ENCODE measurements at regions not wholly inside any gene's neighbourhood (a gene's known extent, or its start where the extent isn't known, plus 50 kb on each side); places are given as distances from the start of the nearest gene placed in this dataset.

DNA sequence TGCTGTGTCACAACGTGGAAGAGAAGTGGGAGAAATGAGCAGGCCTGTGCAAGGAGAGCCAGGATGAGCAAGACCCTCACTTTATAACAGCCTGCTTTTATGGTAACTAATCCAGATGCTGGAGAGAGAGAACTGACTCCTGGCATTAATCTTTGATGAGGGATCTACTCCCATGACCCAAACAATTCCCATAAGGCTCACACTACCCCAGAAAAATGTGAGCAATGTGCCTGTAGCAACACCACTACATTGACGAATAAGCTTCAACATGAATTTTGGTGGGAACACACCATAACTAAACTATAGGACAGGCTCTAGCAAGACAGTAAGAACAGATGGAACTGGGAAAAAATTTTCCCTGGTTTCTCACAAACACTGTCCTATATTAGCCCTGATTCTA, 173.6 kb upstream of the PRSS58 start:
- CTCF ChIA-PET: interaction anchor here (2.1 kb wide), 1 partner anchor 13 kb away, joined by 6 read pairs; no protein-coding TSS in a partner anchor
- POLR2A ChIA-PET: no interaction called here

DNA sequence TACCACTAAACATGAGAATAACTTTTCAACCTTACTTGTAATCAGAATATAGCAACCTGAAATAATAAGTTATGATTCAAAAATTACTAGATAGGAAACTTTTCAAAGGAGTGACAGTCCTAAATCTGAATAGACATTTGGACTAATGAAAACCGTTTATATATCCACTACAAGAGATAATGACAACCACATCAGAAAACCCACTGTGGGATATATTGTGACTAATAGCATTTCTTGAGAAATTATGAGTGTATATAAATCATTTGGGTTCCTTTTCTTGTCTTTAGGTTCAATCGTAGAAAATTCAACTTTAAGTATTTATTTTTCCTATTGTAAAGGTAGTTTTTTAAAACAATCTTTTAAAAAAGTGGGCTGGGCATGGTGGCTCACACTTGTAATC, 170.2 kb upstream of the PRSS58 start:
- ChIA-PET CTCF (interaction anchor here (1.2 to 1.7 kb wide), 2 partner anchors 11 to 15 kb away, joined by 4 to 5 read pairs; no protein-coding TSS in a partner anchor), POLR2A (no interaction called here)
- no peak for TF ChIP-seq KAT7 (CRISPR knock-in tag; IDR thresholded peaks at IDR 0.05; ENCODE audit: borderline replicate concordance)
- no peak for TF ChIP-seq OVOL2 (CRISPR knock-in tag; IDR thresholded peaks at IDR 0.05; ENCODE audit: borderline replicate concordance)
- TF ChIP-seq, protein P1, sequence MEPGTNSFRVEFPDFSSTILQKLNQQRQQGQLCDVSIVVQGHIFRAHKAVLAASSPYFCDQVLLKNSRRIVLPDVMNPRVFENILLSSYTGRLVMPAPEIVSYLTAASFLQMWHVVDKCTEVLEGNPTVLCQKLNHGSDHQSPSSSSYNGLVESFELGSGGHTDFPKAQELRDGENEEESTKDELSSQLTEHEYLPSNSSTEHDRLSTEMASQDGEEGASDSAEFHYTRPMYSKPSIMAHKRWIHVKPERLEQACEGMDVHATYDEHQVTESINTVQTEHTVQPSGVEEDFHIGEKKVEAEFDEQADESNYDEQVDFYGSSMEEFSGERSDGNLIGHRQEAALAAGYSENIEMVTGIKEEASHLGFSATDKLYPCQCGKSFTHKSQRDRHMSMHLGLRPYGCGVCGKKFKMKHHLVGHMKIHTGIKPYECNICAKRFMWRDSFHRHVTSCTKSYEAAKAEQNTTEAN (CRISPR knock-in tag; IDR thresholded peaks at IDR 0.05): no peak
- TF ChIP-seq ZNF232 (CRISPR knock-in tag; IDR thresholded peaks at IDR 0.05): no peak
- no peak for TF ChIP-seq NR1H2 (CRISPR knock-in tag; IDR thresholded peaks at IDR 0.05)
- TF ChIP-seq NR3C1 (CRISPR knock-in tag; conservative IDR thresholded peaks at IDR 0.05; ENCODE audit: low read depth): no peak
- TF ChIP-seq, protein P2, sequence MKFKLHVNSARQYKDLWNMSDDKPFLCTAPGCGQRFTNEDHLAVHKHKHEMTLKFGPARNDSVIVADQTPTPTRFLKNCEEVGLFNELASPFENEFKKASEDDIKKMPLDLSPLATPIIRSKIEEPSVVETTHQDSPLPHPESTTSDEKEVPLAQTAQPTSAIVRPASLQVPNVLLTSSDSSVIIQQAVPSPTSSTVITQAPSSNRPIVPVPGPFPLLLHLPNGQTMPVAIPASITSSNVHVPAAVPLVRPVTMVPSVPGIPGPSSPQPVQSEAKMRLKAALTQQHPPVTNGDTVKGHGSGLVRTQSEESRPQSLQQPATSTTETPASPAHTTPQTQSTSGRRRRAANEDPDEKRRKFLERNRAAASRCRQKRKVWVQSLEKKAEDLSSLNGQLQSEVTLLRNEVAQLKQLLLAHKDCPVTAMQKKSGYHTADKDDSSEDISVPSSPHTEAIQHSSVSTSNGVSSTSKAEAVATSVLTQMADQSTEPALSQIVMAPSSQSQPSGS (CRISPR knock-in tag; IDR thresholded peaks at IDR 0.05; ENCODE audit: borderline replicate concordance, low read depth): no peak
- no peak for TF ChIP-seq RELA (CRISPR knock-in tag; IDR thresholded peaks at IDR 0.05; ENCODE audit: borderline replicate concordance)
- TF ChIP-seq ZNF138 (CRISPR knock-in tag; conservative IDR thresholded peaks at IDR 0.05): no peak
- TF ChIP-seq, protein P3, sequence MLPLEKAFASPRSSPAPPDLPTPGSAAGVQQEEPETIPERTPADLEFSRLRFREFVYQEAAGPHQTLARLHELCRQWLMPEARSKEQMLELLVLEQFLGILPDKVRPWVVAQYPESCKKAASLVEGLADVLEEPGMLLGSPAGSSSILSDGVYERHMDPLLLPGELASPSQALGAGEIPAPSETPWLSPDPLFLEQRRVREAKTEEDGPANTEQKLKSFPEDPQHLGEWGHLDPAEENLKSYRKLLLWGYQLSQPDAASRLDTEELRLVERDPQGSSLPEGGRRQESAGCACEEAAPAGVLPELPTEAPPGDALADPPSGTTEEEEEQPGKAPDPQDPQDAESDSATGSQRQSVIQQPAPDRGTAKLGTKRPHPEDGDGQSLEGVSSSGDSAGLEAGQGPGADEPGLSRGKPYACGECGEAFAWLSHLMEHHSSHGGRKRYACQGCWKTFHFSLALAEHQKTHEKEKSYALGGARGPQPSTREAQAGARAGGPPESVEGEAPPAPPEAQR (CRISPR knock-in tag; IDR thresholded peaks at IDR 0.05): no peak
- TF ChIP-seq ESRRA (CRISPR knock-in tag; IDR thresholded peaks at IDR 0.05; ENCODE audit: borderline replicate concordance): no peak
- no peak for TF ChIP-seq ZNF263 (CRISPR knock-in tag; IDR thresholded peaks at IDR 0.05; ENCODE audit: low read depth)
- TF ChIP-seq, protein P4, sequence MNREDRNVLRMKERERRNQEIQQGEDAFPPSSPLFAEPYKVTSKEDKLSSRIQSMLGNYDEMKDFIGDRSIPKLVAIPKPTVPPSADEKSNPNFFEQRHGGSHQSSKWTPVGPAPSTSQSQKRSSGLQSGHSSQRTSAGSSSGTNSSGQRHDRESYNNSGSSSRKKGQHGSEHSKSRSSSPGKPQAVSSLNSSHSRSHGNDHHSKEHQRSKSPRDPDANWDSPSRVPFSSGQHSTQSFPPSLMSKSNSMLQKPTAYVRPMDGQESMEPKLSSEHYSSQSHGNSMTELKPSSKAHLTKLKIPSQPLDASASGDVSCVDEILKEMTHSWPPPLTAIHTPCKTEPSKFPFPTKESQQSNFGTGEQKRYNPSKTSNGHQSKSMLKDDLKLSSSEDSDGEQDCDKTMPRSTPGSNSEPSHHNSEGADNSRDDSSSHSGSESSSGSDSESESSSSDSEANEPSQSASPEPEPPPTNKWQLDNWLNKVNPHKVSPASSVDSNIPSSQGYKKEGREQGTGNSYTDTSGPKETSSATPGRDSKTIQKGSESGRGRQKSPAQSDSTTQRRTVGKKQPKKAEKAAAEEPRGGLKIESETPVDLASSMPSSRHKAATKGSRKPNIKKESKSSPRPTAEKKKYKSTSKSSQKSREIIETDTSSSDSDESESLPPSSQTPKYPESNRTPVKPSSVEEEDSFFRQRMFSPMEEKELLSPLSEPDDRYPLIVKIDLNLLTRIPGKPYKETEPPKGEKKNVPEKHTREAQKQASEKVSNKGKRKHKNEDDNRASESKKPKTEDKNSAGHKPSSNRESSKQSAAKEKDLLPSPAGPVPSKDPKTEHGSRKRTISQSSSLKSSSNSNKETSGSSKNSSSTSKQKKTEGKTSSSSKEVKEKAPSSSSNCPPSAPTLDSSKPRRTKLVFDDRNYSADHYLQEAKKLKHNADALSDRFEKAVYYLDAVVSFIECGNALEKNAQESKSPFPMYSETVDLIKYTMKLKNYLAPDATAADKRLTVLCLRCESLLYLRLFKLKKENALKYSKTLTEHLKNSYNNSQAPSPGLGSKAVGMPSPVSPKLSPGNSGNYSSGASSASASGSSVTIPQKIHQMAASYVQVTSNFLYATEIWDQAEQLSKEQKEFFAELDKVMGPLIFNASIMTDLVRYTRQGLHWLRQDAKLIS (CRISPR knock-in tag; IDR thresholded peaks at IDR 0.05; ENCODE audit: borderline replicate concordance): no peak
- no peak for TF ChIP-seq TP53 (CRISPR knock-in tag; IDR thresholded peaks at IDR 0.05)
- Mint-ChIP-seq H3K27ac (no peak overlapping the region), H3K4me1 (no peaks in the 10 kb centered on the region), H3K9me3 (no peaks in the 10 kb centered on the region), H3K27me3 (ENCODE audit: low read depth) (no peaks in the 10 kb centered on the region; the same call in 1 of the 2 replicates), H3K36me3 (no peaks in the 10 kb centered on the region), H3K4me3 (no peak overlapping the region)
- DNase-seq (ENCODE audit: low spot score): no peak
- ATAC-seq: no peak

More for the DNA sequence above, 173.6 kb upstream of the PRSS58 start:
- no peaks in the 10 kb centered on the region; the same call in 1 of the 2 replicates for H3K27me3 Mint-ChIP-seq (ENCODE audit: low read depth)
- no peaks in the 10 kb centered on the region for H3K9me3 Mint-ChIP-seq
- DNase-seq (ENCODE audit: low spot score) (no peak), ATAC-seq (no peak)
- no peaks in the 10 kb centered on the region for H3K4me1 Mint-ChIP-seq
- no peak overlapping the region for H3K4me3 Mint-ChIP-seq
- no peak overlapping the region for H3K27ac Mint-ChIP-seq
- no peaks in the 10 kb centered on the region for H3K36me3 Mint-ChIP-seq
- TF ChIP-seq, protein P5, sequence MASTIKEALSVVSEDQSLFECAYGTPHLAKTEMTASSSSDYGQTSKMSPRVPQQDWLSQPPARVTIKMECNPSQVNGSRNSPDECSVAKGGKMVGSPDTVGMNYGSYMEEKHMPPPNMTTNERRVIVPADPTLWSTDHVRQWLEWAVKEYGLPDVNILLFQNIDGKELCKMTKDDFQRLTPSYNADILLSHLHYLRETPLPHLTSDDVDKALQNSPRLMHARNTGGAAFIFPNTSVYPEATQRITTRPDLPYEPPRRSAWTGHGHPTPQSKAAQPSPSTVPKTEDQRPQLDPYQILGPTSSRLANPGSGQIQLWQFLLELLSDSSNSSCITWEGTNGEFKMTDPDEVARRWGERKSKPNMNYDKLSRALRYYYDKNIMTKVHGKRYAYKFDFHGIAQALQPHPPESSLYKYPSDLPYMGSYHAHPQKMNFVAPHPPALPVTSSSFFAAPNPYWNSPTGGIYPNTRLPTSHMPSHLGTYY (CRISPR knock-in tag; IDR thresholded peaks at IDR 0.05): no peak
- TF ChIP-seq GTF2I (CRISPR knock-in tag; conservative IDR thresholded peaks at IDR 0.05): no peak
- no peak for TF ChIP-seq TP53 (CRISPR knock-in tag; IDR thresholded peaks at IDR 0.05)
- no peak for TF ChIP-seq ELF4 (CRISPR knock-in tag; IDR thresholded peaks at IDR 0.05; ENCODE audit: low read depth)
- no peak for TF ChIP-seq NR1H2 (CRISPR knock-in tag; IDR thresholded peaks at IDR 0.05)
- TF ChIP-seq, protein P3 (CRISPR knock-in tag; IDR thresholded peaks at IDR 0.05): no peak
- TF ChIP-seq, protein P6, sequence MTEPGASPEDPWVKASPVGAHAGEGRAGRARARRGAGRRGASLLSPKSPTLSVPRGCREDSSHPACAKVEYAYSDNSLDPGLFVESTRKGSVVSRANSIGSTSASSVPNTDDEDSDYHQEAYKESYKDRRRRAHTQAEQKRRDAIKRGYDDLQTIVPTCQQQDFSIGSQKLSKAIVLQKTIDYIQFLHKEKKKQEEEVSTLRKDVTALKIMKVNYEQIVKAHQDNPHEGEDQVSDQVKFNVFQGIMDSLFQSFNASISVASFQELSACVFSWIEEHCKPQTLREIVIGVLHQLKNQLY (CRISPR knock-in tag; IDR thresholded peaks at IDR 0.05): no peak
